Astrocyte (in vitro differentiated cells and primary cell): ENCODE measurements at regions not wholly inside any gene's neighbourhood (a gene's known extent, or its start where the extent isn't known, plus 50 kb on each side); places are given as distances from the start of the nearest gene placed in this dataset.

Source experiments
- DNase-seq: peaks from one replicate; pipeline ENCODE4 v3.0.0-alpha.2; 2010; ENCODE audit warnings: low read depth
- FAIRE-seq: peaks from 2 replicates; lab custom pipeline; 2011; peaks lifted over from hg19 to GRCh38; lab: Jason Lieb, UNC
- H2AFZ ChIP-seq: 2 replicates; pipeline ENCODE4 v1.6.0; 2012; ENCODE audit warnings: low read depth, low read length, inconsistent platforms
- H3K27ac ChIP-seq: 2 replicates; pipeline ENCODE4 v1.5.1; 2011; ENCODE audit warnings: low read depth, low read length, inconsistent platforms
- H3K27me3 ChIP-seq: 2 replicates; pipeline ENCODE4 v1.6.0; 2011; ENCODE audit warnings: low read length, inconsistent platforms; ENCODE audit not compliant: insufficient read depth
- H3K36me3 ChIP-seq: 2 replicates; pipeline ENCODE4 v1.5.1; 2011; ENCODE audit warnings: low read length, inconsistent platforms; ENCODE audit not compliant: insufficient read depth
- H3K4me1 ChIP-seq: 2 replicates; pipeline ENCODE4 v1.5.1; 2011; ENCODE audit warnings: low read length, inconsistent platforms; ENCODE audit not compliant: insufficient read depth
- H3K4me2 ChIP-seq: 2 replicates; pipeline ENCODE4 v1.6.0; 2012; ENCODE audit warnings: low read length, inconsistent platforms
- H3K4me3 ChIP-seq: 2 replicates; pipeline ENCODE4 v1.5.1; 2011; ENCODE audit warnings: low read depth, mild to moderate bottlenecking, low read length, inconsistent platforms; ENCODE audit not compliant: insufficient read depth
- H3K79me2 ChIP-seq: 2 replicates; pipeline ENCODE4 v1.6.0; 2012; ENCODE audit warnings: mild to moderate bottlenecking, low read length, inconsistent platforms; ENCODE audit not compliant: insufficient read depth
- H3K9ac ChIP-seq: 2 replicates; pipeline ENCODE4 v1.6.0; 2012; ENCODE audit warnings: mild to moderate bottlenecking, low read length, inconsistent platforms
- H3K9me3 ChIP-seq: 2 replicates; pipeline ENCODE4 v1.5.1; 2012; ENCODE audit warnings: low read depth, mild to moderate bottlenecking, low read length, inconsistent platforms; ENCODE audit not compliant: insufficient read depth
- H4K20me1 ChIP-seq: 2 replicates; pipeline ENCODE4 v1.6.0; 2012; ENCODE audit warnings: low read length, inconsistent platforms; ENCODE audit not compliant: insufficient read depth
- H3K27ac Mint-ChIP-seq: one replicate; pipeline ENCODE4 v1.8.0; 2021; ENCODE audit warnings: mild to moderate bottlenecking, mixed read lengths; ENCODE audit not compliant: unreplicated experiment
- H3K27me3 Mint-ChIP-seq: one replicate; pipeline ENCODE4 v1.8.0; 2021; ENCODE audit warnings: low read depth, mixed read lengths; ENCODE audit not compliant: unreplicated experiment
- H3K36me3 Mint-ChIP-seq: one replicate; pipeline ENCODE4 v1.8.0; 2021; ENCODE audit warnings: low read depth, mixed read lengths; ENCODE audit not compliant: unreplicated experiment
- H3K4me1 Mint-ChIP-seq: one replicate; pipeline ENCODE4 v1.8.0; 2021; ENCODE audit warnings: low read depth, mixed read lengths; ENCODE audit not compliant: unreplicated experiment
- H3K4me3 Mint-ChIP-seq: one replicate; pipeline ENCODE4 v1.8.0; 2021; ENCODE audit warnings: mild to moderate bottlenecking, moderate library complexity, mixed read lengths; ENCODE audit not compliant: unreplicated experiment
- H3K9me3 Mint-ChIP-seq: one replicate; pipeline ENCODE4 v1.8.0; 2021; ENCODE audit warnings: mild to moderate bottlenecking, mixed read lengths; ENCODE audit not compliant: unreplicated experiment
- CTCF ChIP-seq: IDR thresholded peaks from 2 replicates; pipeline ENCODE4 v1.5.1; 2011; ENCODE audit warnings: low read depth, mild to moderate bottlenecking, inconsistent platforms, low read length, moderate library complexity; ENCODE audit not compliant: insufficient read depth
- EZH2 ChIP-seq: IDR thresholded peaks from 2 replicates; pipeline ENCODE4 v1.6.1; 2012; ENCODE audit warnings: mild to moderate bottlenecking, low read length, inconsistent platforms; ENCODE audit not compliant: insufficient read depth

- FAIRE-seq (no peak), DNase-seq (peak; percentile 60)
- no peak overlapping the region for H3K27ac ChIP-seq
- H2AFZ ChIP-seq = no peak overlapping the region
- Mint-ChIP-seq H3K36me3 (no peaks in the 10 kb centered on the region), H3K4me3 (no peak overlapping the region), H3K27ac (no peak overlapping the region), H3K9me3 (no peaks in the 10 kb centered on the region), H3K27me3 (no peaks in the 10 kb centered on the region), H3K4me1 (peaks cover 6% of the 10 kb centered on the region)
- H3K4me1 ChIP-seq = peaks cover 6% of the 10 kb centered on the region
- no peaks in the 10 kb centered on the region for H3K36me3 ChIP-seq
- no peak overlapping the region for H3K9ac ChIP-seq
- H3K4me2 ChIP-seq = peak overlapping the region; percentile 58
- H4K20me1 ChIP-seq = no peaks in the 10 kb centered on the region
- no peak overlapping the region for H3K4me3 ChIP-seq
- H3K79me2 ChIP-seq = no peaks in the 10 kb centered on the region
- TF ChIP-seq CTCF (no peak), EZH2 (no peak)
- no peaks in the 10 kb centered on the region for H3K9me3 ChIP-seq
- no peaks in the 10 kb centered on the region for H3K27me3 ChIP-seq
These were observed 1095.2 kb downstream of the GRIK2 start for GRCh38 chr6:102488729-102489128.

DNA sequence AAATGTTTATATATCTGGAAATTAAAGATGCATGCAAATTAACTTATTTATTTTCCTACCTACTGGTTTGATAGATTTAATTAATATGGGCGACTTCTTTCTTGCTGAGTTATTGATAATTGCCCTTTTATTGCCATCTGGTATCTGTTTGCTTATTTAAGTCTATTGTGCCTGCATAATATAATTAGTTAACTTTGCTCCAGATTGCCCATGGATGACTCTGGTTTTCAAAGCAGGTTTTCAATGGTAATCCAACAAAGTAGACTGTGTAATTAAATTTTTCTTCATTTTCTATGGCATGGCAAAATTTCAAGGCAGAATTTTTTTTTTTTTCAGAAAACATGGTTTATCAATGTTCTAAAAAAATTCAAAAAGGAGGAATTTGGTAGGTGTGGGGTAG lies 1092.0 kb downstream of the GRIK2 start:
- Histone ChIP-seq H3K9ac (no peak overlapping the region), H3K36me3 (no peaks in the 10 kb centered on the region), H3K4me1 (peaks cover 6% of the 10 kb centered on the region), H3K79me2 (no peaks in the 10 kb centered on the region), H3K4me3 (no peak overlapping the region), H3K27ac (no peak overlapping the region), H3K27me3 (no peaks in the 10 kb centered on the region), H4K20me1 (no peaks in the 10 kb centered on the region), H3K4me2 (no peak overlapping the region), H2AFZ (no peak overlapping the region), H3K9me3 (no peaks in the 10 kb centered on the region)
- DNase-seq (no peak), FAIRE-seq (no peak)
- Mint-ChIP-seq H3K27me3 (no peaks in the 10 kb centered on the region), H3K4me3 (no peak overlapping the region), H3K9me3 (no peaks in the 10 kb centered on the region), H3K36me3 (no peaks in the 10 kb centered on the region), H3K27ac (no peak overlapping the region), H3K4me1 (peaks cover 6% of the 10 kb centered on the region)
- no peak for TF ChIP-seq EZH2
- TF ChIP-seq CTCF = no peak

DNA sequence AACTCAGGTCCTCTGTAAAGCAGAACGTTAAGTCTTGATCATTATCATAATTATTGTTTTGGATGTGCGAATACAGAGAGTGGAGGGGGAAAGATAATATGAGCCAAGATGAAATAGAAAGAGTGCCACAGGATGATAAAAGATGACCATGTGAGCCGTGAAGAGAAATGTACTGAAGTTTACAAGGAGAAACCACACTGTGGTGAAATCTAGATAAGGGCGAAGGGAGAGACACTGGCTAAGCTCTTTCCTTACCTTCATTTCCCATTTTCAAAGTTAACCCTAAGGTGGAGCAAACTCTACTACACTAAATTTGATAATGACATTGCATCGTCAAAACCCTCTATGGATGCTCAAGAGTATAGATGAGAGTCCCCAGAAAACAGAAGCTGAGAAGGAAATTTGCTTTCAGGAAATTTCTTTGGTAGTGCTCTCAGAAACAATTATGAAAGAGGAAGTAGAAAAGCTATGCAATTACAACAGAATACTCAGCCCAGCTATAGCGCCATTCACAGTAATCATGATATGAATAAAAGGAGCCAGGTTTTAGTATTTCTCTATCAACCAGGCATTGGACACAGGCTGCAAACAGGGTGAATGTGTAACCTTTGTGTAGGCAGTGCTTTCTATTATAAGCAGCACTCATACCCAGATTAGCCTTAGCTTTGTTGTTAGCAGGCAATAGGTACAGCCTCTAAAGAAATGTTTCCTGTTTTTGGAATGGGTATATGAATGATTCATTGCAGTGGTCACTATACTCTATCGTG lies 1080.7 kb downstream of the GRIK2 start:
- H4K20me1 ChIP-seq = no peaks in the 10 kb centered on the region
- no peak overlapping the region for H2AFZ ChIP-seq
- no peak for FAIRE-seq
- no peaks in the 10 kb centered on the region for H3K27me3 ChIP-seq
- H3K36me3 Mint-ChIP-seq = no peaks in the 10 kb centered on the region
- no peaks in the 10 kb centered on the region for H3K9me3 ChIP-seq
- no peak for DNase-seq
- no peaks in the 10 kb centered on the region for H3K4me1 ChIP-seq
- TF ChIP-seq CTCF = no peak
- TF ChIP-seq EZH2 = no peak
- H3K27ac Mint-ChIP-seq = no peak overlapping the region
- no peak overlapping the region for H3K4me3 ChIP-seq
- no peaks in the 10 kb centered on the region for H3K4me1 Mint-ChIP-seq
- H3K27me3 Mint-ChIP-seq = no peaks in the 10 kb centered on the region
- no peaks in the 10 kb centered on the region for H3K79me2 ChIP-seq
- H3K36me3 ChIP-seq = no peaks in the 10 kb centered on the region
- H3K9ac ChIP-seq = no peak overlapping the region
- H3K4me2 ChIP-seq = no peak overlapping the region
- H3K27ac ChIP-seq = no peak overlapping the region
- H3K4me3 Mint-ChIP-seq = no peak overlapping the region
- H3K9me3 Mint-ChIP-seq = peaks cover 1% of the 10 kb centered on the region
